GM10266 (cell line): ENCODE measurements at regions not wholly inside any gene's neighbourhood (a gene's known extent, or its start where the extent isn't known, plus 50 kb on each side); places are given as distances from the start of the nearest gene placed in this dataset.
"Not testable (repeated sequence)": the region's sequence is repeated elsewhere in the genome, so short reads cannot be mapped to it uniquely, and the experiment has no call there.

Experiments used
- DNase-seq: peaks from one replicate; pipeline ENCODE4 v3.0.0; 2012; ENCODE audit errors: extremely low spot score
- CTCF ChIP-seq: IDR thresholded peaks from 2 replicates; pipeline ENCODE4 v1.5.1; 2012; ENCODE audit warnings: mild to moderate bottlenecking, low read depth; ENCODE audit not compliant: control insufficient read depth, insufficient read depth; ENCODE audit errors: missing control alignments

GRCh38 chr4:148542922-148543623, 100.9 kb upstream of the NR3C2 start:
- TF ChIP-seq CTCF = no peak
- no peak for DNase-seq

GRCh38 chr4:148540622-148541326, 98.6 kb upstream of the NR3C2 start:
- no peak for TF ChIP-seq CTCF
- DNase-seq = no peak

- no peak for TF ChIP-seq CTCF
- DNase-seq = no peak
Observed at GRCh38 chr4:148539387-148539786, 97.2 kb upstream of the NR3C2 start.

- DNase-seq = not testable (repeated sequence)
Observed at GRCh38 chr4:148533851-148534250, 91.6 kb upstream of the NR3C2 start.

- no peak for TF ChIP-seq CTCF
- no peak for DNase-seq
Observed at GRCh38 chr4:148530114-148530513, 87.9 kb upstream of the NR3C2 start.

- TF ChIP-seq CTCF = no peak
- DNase-seq = no peak
Observed at GRCh38 chr4:148527571-148527970, 85.4 kb upstream of the NR3C2 start.

GRCh38 chr4:148522995-148523394, 80.8 kb upstream of the NR3C2 start:
- DNase-seq = no peak
- TF ChIP-seq CTCF = no peak
